ENCODE measurements at regions not wholly inside any gene's neighbourhood (a gene's known extent, or its start where the extent isn't known, plus 50 kb on each side); places are given as distances from the start of the nearest gene placed in this dataset.

- TF ChIP-seq, protein P1, sequence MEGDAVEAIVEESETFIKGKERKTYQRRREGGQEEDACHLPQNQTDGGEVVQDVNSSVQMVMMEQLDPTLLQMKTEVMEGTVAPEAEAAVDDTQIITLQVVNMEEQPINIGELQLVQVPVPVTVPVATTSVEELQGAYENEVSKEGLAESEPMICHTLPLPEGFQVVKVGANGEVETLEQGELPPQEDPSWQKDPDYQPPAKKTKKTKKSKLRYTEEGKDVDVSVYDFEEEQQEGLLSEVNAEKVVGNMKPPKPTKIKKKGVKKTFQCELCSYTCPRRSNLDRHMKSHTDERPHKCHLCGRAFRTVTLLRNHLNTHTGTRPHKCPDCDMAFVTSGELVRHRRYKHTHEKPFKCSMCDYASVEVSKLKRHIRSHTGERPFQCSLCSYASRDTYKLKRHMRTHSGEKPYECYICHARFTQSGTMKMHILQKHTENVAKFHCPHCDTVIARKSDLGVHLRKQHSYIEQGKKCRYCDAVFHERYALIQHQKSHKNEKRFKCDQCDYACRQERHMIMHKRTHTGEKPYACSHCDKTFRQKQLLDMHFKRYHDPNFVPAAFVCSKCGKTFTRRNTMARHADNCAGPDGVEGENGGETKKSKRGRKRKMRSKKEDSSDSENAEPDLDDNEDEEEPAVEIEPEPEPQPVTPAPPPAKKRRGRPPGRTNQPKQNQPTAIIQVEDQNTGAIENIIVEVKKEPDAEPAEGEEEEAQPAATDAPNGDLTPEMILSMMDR (IDR thresholded peaks at IDR 0.05; ENCODE audit: low read depth, low read length): no peak
- TF ChIP-seq MAX (IDR thresholded peaks at IDR 0.05; ENCODE audit: low read depth, low read length) (no peak), POLR2A (IDR thresholded peaks at IDR 0.05; ENCODE audit: extremely low read depth, insufficient read length) (no peak)
Measured at GRCh38 chr2:152827944-152828343, 109.5 kb downstream of the ARL6IP6 start.

All from NB4 (cell line).